SHP77 treated with DMSO at 0.1 percent for 48 hours (cell line): ENCODE measurements at regions not wholly inside any gene's neighbourhood (a gene's known extent, or its start where the extent isn't known, plus 50 kb on each side); places are given as distances from the start of the nearest gene placed in this dataset.
"Not testable (repeated sequence)": the region's sequence is repeated elsewhere in the genome, so short reads cannot be mapped to it uniquely, and the experiment has no call there.

ENCODE experiments used
- DNase-seq: peaks from one replicate; lab custom pipeline; 2025; lab: John Stamatoyannopoulos, UW

DNA sequence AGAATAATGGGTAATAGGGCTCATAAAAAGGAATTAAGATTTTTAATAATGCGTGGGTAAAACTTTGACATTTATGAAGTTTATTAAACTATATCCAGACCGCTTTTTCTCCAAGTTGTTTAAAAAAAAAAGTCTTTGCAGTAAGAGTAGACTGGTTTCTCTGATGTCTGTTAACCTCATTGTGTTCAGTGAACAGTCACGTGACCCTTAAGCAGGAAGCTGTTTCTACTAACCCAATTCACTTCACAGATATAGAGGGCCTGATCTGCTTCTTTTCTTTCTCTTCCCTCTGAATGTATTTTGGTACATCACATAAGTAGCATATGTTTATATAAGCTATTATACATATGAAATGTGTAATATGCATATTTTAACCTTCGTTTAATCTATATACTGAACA is 1011.3 kb upstream of the CELF4 start:
- no peak for DNase-seq

DNA sequence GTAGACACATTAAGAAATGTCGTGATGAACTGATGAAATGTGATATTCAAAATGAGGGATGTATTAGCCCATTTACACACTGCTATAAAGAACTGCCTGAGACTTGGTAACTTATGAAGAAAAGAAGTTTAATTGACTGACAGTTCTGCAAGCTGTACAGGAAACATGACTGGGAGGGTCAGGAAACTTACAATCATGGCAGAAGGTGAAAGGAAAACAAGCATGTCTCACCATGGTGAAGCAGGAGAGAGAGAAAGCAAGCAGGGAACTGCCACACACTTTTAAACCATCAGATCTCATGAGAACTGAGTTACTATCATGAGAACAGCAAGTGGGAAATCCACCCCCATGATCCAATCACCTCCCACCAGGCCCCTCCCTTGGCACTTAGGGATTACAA is 1010.8 kb upstream of the CELF4 start:
- DNase-seq, result no peak

- DNase-seq, result no peak
Measured at GRCh38 chr18:38575648-38576047, 1010.0 kb upstream of the CELF4 start.

DNA sequence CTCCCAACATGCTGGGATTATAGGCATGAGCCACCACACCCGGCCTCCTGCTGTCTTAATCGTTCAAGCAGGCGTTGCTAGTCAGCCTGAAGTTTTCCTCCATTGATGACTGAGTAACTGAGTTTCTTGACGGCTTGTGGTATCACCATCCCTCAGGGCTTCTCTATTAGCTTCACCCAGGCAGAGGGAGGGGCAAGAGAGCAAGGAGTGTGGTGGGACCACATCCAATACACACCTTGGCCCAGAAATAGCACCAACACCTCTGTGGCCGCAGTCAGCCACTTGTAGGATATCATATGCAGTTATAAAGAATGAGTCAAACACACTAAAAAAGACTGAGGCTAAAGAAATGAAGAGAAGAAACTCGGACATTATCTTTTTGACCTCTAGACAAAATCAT is 1009.4 kb upstream of the CELF4 start:
- no peak for DNase-seq

DNA sequence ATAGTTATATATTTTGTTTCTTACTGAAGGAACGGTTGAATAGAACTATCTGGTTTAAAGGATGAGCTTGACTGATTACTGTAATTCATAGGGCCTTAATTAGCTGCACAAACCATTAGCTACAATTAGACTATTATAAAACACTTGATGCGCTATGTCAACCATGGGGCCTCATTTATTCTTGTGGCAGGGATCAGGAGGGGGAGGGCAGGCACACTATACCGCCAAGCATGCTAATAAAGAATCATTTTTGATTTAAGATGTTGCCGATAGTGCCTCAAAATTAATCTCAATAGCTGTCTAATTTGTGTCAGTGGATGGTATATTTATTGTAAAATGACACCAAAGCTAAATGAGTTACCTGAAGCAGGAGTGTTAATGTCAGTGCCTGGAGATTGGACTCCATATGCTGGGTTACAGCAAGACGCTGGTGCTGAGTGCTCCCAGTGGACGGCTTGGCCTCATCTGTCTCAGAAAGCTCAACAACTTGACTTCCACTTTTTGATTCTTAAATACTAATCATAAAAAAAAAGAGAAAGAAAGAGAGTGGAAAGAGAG is 1007.0 kb upstream of the CELF4 start:
- DNase-seq, result no peak

DNA sequence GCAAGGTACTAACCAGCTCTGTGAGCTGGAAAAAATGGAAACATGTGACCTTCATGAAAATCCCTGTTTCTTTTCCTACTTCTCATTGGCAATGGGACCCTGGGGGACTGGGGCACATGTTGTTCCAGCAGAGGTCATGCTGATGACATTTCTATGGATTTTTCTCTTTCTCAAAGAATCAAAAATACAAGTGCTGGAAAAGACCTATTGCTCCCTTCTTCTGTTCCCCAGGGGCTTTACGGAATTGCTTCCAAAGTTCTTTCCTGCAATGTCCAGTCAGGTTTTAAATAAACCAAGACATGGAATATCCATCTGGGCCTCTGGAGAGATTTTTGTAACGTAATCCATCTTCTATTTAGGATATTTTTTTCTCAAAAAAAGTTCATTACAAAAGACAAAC is 1006.1 kb upstream of the CELF4 start:
- no peak for DNase-seq

DNA sequence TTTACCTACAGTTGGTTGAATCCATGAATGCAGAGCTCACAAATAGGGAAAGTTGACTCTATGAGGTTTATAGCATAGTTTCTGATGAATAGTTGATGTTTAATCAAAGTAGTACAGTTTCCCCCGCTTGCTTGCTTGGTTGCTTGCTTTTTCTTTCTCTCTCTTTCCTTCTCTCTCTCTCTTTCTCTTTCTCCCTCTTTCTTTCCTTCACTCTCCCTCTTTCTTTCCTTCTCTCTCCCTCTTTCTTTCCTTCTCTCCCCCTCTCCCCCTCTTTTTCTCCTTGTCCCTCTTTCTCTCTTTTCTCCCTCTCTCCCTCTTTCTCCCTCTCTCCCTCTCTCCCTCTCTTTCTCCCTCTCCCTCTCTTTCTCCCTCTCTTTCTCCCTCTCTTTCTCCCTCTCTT is 999.9 kb upstream of the CELF4 start:
- DNase-seq, result no peak

DNA sequence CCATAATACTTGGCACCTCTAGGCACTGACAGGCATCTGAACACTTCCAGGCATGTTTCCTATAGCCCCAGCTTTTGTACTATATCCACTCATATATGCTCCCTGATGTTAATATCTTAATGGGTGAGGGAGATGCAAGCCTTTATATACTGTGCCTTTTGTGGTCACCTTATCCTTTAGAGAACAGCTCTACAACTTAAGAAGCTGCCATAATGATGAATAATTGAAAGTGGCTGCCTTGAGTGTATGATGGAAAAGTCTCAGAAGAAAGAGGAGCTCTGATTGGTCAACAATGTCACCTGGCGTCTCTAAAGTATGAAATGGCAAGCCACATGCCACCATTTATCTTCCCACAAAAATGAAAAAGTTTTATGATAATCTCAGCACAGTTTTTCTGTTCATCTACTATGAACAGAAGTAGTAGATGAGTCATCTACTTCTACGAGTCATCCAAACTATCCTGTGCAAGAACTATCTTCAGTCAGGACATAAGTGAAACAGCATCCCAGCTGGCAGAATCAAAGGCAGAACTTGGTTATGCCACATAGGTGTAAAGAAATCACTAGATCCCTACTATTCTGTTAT is 997.9 kb upstream of the CELF4 start:
- DNase-seq, result no peak

GRCh38 chr18:38557006-38557405 is 991.4 kb upstream of the CELF4 start:
- DNase-seq, result no peak

GRCh38 chr18:38552732-38553321 is 987.2 kb upstream of the CELF4 start:
- no peak for DNase-seq

GRCh38 chr18:38551881-38552280 is 986.3 kb upstream of the CELF4 start:
- no peak for DNase-seq

- no peak for DNase-seq
Measured at GRCh38 chr18:38545071-38545470, 979.5 kb upstream of the CELF4 start.

DNA sequence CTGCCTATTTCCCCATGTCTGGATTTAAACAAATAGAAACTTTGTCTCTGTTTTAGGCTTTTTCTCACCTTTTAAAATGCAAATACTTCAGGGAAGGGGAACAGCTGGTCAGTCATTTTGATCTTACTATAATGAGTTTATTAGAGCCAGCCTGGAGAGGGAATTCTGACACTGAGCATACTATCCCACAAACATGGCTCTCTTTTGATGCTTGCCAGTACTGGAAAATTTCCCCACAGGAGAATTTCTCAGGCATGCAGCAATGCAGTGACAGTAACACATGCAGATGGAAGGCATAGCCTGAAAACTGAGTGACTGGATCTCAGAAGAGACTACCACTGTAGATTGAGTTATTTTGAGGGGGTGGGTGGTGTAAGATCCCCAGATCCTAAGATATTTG is 974.3 kb upstream of the CELF4 start:
- no peak for DNase-seq

GRCh38 chr18:38539371-38539770 is 973.8 kb upstream of the CELF4 start:
- no peak for DNase-seq

DNA sequence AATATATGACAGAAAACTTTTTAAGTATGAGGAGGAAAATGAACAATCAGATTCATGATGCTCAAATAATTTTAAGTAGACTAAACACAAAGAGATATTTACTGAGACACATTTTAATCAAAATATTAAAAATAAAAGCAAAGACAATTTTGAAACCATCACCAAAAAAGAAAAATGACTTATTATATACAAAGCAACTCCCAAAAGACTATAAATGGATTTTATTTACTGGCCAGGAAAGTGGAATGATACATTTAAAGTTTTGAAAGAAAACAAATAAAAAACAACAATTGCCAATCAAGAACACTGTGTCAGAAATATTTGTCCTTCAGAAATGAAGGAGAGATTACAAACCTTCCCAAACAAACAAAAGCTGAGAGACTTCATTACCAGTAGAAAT is 968.5 kb upstream of the CELF4 start:
- no peak for DNase-seq

GRCh38 chr18:38526922-38527321 is 961.3 kb upstream of the CELF4 start:
- no peak for DNase-seq

- no peak for DNase-seq
Measured at GRCh38 chr18:38525039-38525438, 959.4 kb upstream of the CELF4 start.

DNA sequence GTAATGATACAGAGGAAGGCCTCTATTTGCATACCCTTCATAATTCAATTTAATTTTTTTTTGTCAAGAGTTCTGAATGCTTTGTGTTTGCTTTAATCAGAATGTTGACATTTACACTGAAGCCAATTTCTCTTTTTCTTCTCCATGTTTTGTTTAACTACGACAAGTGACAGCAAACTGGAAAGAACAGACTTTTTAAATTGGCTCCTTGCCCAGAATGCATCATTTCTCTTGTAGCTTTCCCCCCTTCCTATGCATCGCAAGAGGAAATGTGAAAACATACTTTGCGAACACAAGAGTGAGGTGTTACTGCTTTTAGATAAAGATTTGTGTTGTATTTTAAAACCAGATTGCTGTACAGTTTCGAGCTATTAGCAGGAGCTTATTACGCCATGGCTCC is 955.2 kb upstream of the CELF4 start:
- DNase-seq, result peak; percentile 60

GRCh38 chr18:38502539-38502938 is 936.9 kb upstream of the CELF4 start:
- DNase-seq, result no peak

DNA sequence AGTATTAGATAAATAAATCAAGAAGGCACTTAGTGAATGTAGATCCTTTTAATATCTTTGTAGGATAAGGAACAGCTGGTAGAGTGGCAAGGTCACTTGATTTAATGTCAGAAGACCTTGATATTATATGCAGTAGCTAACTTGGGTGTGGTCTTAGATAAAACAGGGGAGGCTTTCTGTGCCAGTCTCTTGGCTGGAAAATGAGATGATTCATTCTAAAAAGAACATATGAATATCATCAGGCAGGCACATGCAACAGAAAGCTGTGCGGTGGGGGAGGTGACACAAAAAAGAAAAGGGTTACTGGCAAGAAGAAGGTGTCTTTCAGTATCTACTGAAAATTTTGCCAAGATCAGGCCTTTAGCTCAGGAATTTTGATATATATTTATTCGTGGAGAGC is 931.7 kb upstream of the CELF4 start:
- DNase-seq, result no peak

GRCh38 chr18:38496222-38496793 is 930.7 kb upstream of the CELF4 start:
- DNase-seq, result no peak

DNA sequence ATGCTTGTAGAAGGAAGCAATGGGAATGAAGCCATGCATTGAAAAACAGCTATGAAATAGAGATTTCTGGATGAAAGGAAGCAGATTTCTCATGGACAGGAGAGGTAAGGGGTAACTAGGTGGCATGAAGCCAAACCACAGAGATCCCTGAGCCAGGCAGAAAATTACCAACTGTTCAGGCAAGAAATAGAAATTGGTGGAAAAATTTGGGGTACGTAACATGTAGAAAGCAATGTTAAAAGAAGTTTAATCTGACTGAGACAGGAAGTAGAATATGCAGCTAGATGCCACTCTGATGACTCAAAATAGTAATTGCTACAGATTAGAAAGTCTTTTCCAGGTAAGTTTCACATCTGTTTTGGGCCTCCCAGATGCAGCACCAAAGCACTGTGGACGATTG is 928.5 kb upstream of the CELF4 start:
- DNase-seq, result no peak

DNA sequence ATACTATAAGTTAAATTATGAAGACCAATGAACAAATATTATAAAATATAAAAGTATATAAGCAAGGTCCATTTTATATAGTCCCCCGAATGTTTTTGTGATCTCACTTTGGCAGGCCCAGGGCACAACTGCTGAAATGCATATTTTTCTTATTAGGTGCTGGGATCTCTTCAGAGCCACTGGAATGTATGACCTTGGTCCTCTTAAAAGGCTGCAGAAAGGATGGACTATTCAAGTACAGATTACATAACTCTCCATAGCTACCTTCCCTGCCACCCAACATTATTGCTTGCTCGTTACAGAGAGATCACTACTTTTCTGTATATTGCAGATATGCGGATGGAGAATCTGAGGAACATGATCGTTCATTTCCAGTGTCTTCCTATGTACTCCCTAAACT is 925.6 kb upstream of the CELF4 start:
- no peak for DNase-seq

GRCh38 chr18:38489721-38490120 is 924.1 kb upstream of the CELF4 start:
- DNase-seq, result not testable (repeated sequence)
